ENCODE measurements at regions not wholly inside any gene's neighbourhood (a gene's known extent, or its start where the extent isn't known, plus 50 kb on each side); places are given as distances from the start of the nearest gene placed in this dataset.
"Not testable (repeated sequence)": the region's sequence is repeated elsewhere in the genome, so short reads cannot be mapped to it uniquely, and the experiment has no call there.

DNA sequence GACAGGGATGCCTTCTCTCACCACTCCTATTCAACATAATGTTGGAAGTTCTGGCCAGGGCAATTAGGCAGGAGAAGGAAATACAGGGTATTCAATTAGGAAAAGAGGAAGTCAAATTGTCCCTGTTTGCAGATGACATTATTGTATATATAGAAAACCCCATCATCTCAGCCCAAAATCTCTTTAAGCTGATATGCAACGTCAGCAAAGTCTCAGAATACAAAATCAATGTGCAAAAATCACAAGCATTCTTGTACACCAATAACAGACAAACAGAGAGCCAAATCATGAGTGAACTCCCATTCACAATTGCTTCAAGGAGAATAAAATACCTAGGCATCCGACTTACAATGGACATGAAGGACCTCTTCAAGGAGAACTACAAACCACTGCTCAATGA lies 258.1 kb upstream of the SAMSN1 start:
- not testable (repeated sequence) for TF ChIP-seq YY1 (IDR thresholded peaks at IDR 0.05; ENCODE audit: insufficient read depth, insufficient read length); SUZ12 (IDR thresholded peaks at IDR 0.05; ENCODE audit: extremely low read depth, insufficient read depth, insufficient read length); ZNF274 (IDR thresholded peaks at IDR 0.05; ENCODE audit: low read depth, low read length)
